MM.1S (cell line): ENCODE measurements at regions not wholly inside any gene's neighbourhood (a gene's known extent, or its start where the extent isn't known, plus 50 kb on each side); places are given as distances from the start of the nearest gene placed in this dataset.

Source experiments
- DNase-seq: peaks from one replicate; pipeline ENCODE4 v3.0.0-alpha.2; 2015
- H2AFZ ChIP-seq: fragments of 300-600 bp; sonication (generic); 2 replicates; pipeline ENCODE4 v1.6.0; 2016; ENCODE audit warnings: antibody characterized with exemption, low read length
- H3F3A ChIP-seq: fragments of 300-600 bp; sonication (generic); 2 replicates; pipeline ENCODE4 v1.6.1; 2016; ENCODE audit warnings: mild to moderate bottlenecking, antibody characterized with exemption, low read length, moderate library complexity, mixed read lengths; ENCODE audit not compliant: insufficient read depth
- H3K27ac ChIP-seq: fragments of 300-600 bp; sonication (generic); 2 replicates; pipeline ENCODE4 v1.5.1; 2016; ENCODE audit warnings: mild to moderate bottlenecking, low read length
- H3K27me3 ChIP-seq: fragments of 300-600 bp; sonication (generic); replicated peaks from 2 replicates; pipeline ENCODE4 v1.6.0; 2016; ENCODE audit warnings: low read length; ENCODE audit not compliant: insufficient read depth
- H3K36me3 ChIP-seq: fragments of 300-600 bp; sonication (generic); replicated peaks from 2 replicates; pipeline ENCODE4 v1.6.1; 2016; ENCODE audit warnings: mild to moderate bottlenecking, low read length, mixed read lengths; ENCODE audit not compliant: insufficient read depth
- H3K4me1 ChIP-seq: fragments of 300-600 bp; sonication (generic); 2 replicates; pipeline ENCODE4 v1.6.1; 2016; ENCODE audit warnings: low read length, mixed read lengths
- H3K4me2 ChIP-seq: fragments of 300-600 bp; sonication (generic); 2 replicates; pipeline ENCODE4 v1.6.0; 2016; ENCODE audit warnings: low read depth, low read length
- H3K4me3 ChIP-seq: fragments of 300-600 bp; sonication (generic); 2 replicates; pipeline ENCODE4 v1.5.1; 2016; ENCODE audit warnings: low read length, mixed read lengths
- H3K79me2 ChIP-seq: fragments of 300-600 bp; sonication (generic); 2 replicates; pipeline ENCODE4 v1.6.1; 2016; ENCODE audit warnings: mixed run types, low read length, mixed read lengths
- H3K9ac ChIP-seq: fragments of 300-600 bp; sonication (generic); 2 replicates; pipeline ENCODE4 v1.6.1; 2016; ENCODE audit warnings: low read length, mixed read lengths
- H3K9me2 ChIP-seq: fragments of 300-600 bp; sonication (generic); replicated peaks from 2 replicates; pipeline ENCODE4 v1.6.1; 2016; ENCODE audit warnings: mild to moderate bottlenecking, low read length, mixed read lengths; ENCODE audit not compliant: insufficient read depth
- H3K9me3 ChIP-seq: fragments of 300-600 bp; sonication (generic); replicated peaks from 2 replicates; pipeline ENCODE4 v1.6.1; 2016; ENCODE audit warnings: mild to moderate bottlenecking, low read length, mixed read lengths; ENCODE audit not compliant: insufficient read depth
- H4K20me1 ChIP-seq: fragments of 300-600 bp; sonication (generic); 2 replicates; pipeline ENCODE4 v1.6.1; 2016; ENCODE audit warnings: mild to moderate bottlenecking, low read length, moderate library complexity, mixed read lengths; ENCODE audit not compliant: insufficient read depth
- EZH2 ChIP-seq: fragments of 300-600 bp; sonication (generic); optimal IDR thresholded peaks from 2 replicates; pipeline ENCODE3; 2017; ENCODE audit warnings: low read depth, mild to moderate bottlenecking, antibody characterized with exemption, low read length, mixed read lengths
- EZH2phosphoT487 ChIP-seq: fragments of 300-600 bp; sonication (generic); IDR thresholded peaks from 2 replicates; pipeline ENCODE4 v1.6.1; 2018; ENCODE audit warnings: antibody characterized with exemption, low read length
- TF ChIP-seq, protein P1 (sequence below): fragments of 300-600 bp; sonication (generic); IDR thresholded peaks from 2 replicates; pipeline ENCODE4 v1.5.1; 2016; ENCODE audit warnings: antibody characterized with exemption, low read length, mixed read lengths

DNA sequence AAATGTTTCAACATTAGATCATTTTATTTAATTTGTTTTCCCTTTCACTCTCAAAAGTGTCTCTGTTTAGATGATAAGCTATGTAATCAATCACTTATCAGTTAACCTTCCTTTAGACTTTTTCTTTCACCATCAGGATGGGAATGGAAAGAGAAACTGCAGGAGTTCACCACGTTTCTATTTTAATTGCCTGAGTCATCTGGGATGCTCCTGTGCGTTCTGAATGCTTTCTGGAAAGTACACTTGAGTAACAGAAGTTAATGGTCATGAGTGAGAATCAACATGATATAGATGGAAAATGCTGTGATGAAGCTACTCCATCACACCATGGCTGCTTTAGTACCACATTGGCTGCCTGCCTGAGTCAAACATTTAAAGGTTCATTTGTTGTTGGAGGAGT, 783.3 kb upstream of the CDH9 start:
- Histone ChIP-seq H3K27ac (no peak overlapping the region), H3K4me3 (no peak overlapping the region), H3K27me3 (no peaks in the 10 kb centered on the region), H3K9ac (no peak overlapping the region), H3K9me2 (no peaks in the 10 kb centered on the region), H2AFZ (no peak overlapping the region), H3K4me2 (no peak overlapping the region), H3K9me3 (no peaks in the 10 kb centered on the region; the same call in 1 of the 2 replicates), H3F3A (no peaks in the 10 kb centered on the region), H3K79me2 (no peaks in the 10 kb centered on the region), H3K4me1 (no peaks in the 10 kb centered on the region), H4K20me1 (no peaks in the 10 kb centered on the region), H3K36me3 (no peaks in the 10 kb centered on the region)
- TF ChIP-seq, protein P1, sequence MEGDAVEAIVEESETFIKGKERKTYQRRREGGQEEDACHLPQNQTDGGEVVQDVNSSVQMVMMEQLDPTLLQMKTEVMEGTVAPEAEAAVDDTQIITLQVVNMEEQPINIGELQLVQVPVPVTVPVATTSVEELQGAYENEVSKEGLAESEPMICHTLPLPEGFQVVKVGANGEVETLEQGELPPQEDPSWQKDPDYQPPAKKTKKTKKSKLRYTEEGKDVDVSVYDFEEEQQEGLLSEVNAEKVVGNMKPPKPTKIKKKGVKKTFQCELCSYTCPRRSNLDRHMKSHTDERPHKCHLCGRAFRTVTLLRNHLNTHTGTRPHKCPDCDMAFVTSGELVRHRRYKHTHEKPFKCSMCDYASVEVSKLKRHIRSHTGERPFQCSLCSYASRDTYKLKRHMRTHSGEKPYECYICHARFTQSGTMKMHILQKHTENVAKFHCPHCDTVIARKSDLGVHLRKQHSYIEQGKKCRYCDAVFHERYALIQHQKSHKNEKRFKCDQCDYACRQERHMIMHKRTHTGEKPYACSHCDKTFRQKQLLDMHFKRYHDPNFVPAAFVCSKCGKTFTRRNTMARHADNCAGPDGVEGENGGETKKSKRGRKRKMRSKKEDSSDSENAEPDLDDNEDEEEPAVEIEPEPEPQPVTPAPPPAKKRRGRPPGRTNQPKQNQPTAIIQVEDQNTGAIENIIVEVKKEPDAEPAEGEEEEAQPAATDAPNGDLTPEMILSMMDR, result no peak
- TF ChIP-seq EZH2phosphoT487, result no peak
- no peak for TF ChIP-seq EZH2
- DNase-seq, result no peak

- Histone ChIP-seq H3K79me2 (no peaks in the 10 kb centered on the region), H2AFZ (no peak overlapping the region), H3K4me1 (no peaks in the 10 kb centered on the region), H3K4me2 (no peak overlapping the region), H3K27me3 (no peaks in the 10 kb centered on the region), H3K36me3 (no peaks in the 10 kb centered on the region), H3K9me2 (no peaks in the 10 kb centered on the region), H3K4me3 (no peak overlapping the region), H3K9me3 (no peaks in the 10 kb centered on the region; the same call in 1 of the 2 replicates), H4K20me1 (no peaks in the 10 kb centered on the region), H3K27ac (no peak overlapping the region), H3F3A (no peaks in the 10 kb centered on the region), H3K9ac (no peak overlapping the region)
- no peak for DNase-seq
- TF ChIP-seq EZH2 (no peak), EZH2phosphoT487 (no peak)
- TF ChIP-seq, protein P1, result no peak
Measured at GRCh38 chr5:27818888-27819287, 780.5 kb upstream of the CDH9 start.

- H3K9ac ChIP-seq, result no peak overlapping the region
- H4K20me1 ChIP-seq, result no peaks in the 10 kb centered on the region
- no peak overlapping the region for H3K4me2 ChIP-seq
- H3K9me2 ChIP-seq, result no peaks in the 10 kb centered on the region
- H3K27me3 ChIP-seq, result no peaks in the 10 kb centered on the region
- no peak for TF ChIP-seq EZH2
- no peak for DNase-seq
- H3F3A ChIP-seq, result no peaks in the 10 kb centered on the region
- no peak overlapping the region for H3K27ac ChIP-seq
- H3K36me3 ChIP-seq, result no peaks in the 10 kb centered on the region
- no peak overlapping the region for H3K4me3 ChIP-seq
- H2AFZ ChIP-seq, result no peak overlapping the region
- H3K4me1 ChIP-seq, result no peaks in the 10 kb centered on the region
- H3K79me2 ChIP-seq, result no peaks in the 10 kb centered on the region
- H3K9me3 ChIP-seq, result no peaks in the 10 kb centered on the region
Measured at GRCh38 chr5:27814983-27815382, 776.6 kb upstream of the CDH9 start.

DNA sequence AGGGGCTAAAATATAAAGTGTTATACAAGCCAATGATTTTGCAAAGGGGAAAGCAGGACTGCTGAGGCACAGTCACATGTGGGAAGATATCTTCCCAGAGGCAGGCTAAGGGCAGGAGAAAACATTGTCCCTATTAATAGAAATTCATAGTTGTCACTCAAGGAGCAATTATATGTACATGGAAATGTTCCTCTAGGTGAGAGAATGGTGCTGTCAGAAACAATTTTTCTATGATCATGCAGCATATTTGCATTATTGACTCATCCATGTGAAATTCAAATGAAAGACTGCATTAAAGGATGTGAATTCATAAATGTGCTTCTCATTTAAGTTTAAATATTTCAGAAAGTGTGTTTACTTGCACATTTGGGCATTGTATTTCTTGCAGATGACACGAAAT, 775.9 kb upstream of the CDH9 start:
- no peak overlapping the region for H3K9ac ChIP-seq
- H2AFZ ChIP-seq, result no peak overlapping the region
- DNase-seq, result no peak
- H3K4me3 ChIP-seq, result no peak overlapping the region
- no peaks in the 10 kb centered on the region for H3F3A ChIP-seq
- H3K9me2 ChIP-seq, result no peaks in the 10 kb centered on the region
- no peaks in the 10 kb centered on the region for H3K79me2 ChIP-seq
- TF ChIP-seq, protein P1, result no peak
- TF ChIP-seq EZH2phosphoT487, result no peak
- no peak for TF ChIP-seq EZH2
- no peak overlapping the region for H3K4me2 ChIP-seq
- no peak overlapping the region for H3K27ac ChIP-seq
- H3K9me3 ChIP-seq, result no peaks in the 10 kb centered on the region
- no peaks in the 10 kb centered on the region for H4K20me1 ChIP-seq
- no peaks in the 10 kb centered on the region for H3K27me3 ChIP-seq
- H3K36me3 ChIP-seq, result no peaks in the 10 kb centered on the region
- H3K4me1 ChIP-seq, result no peaks in the 10 kb centered on the region
